ENCODE measurements at regions not wholly inside any gene's neighbourhood (a gene's known extent, or its start where the extent isn't known, plus 50 kb on each side); places are given as distances from the start of the nearest gene placed in this dataset.

GRCh38 chr3:144942838-144943197 lies 971.2 kb downstream of the DIPK2A start:
- no peak for TF ChIP-seq CTCF (IDR thresholded peaks at IDR 0.05; ENCODE audit: poor library complexity, severe bottlenecking)
- no peak for TF ChIP-seq MXI1 (conservative IDR thresholded peaks at IDR 0.05; ENCODE audit: poor library complexity, severe bottlenecking)
- TF ChIP-seq POLR2AphosphoS5 (IDR thresholded peaks at IDR 0.05), result no peak
- no peak for TF ChIP-seq SMC3 (conservative IDR thresholded peaks at IDR 0.05; ENCODE audit: poor library complexity)
- TF ChIP-seq EZH2 (IDR thresholded peaks at IDR 0.05; ENCODE audit: borderline replicate concordance, insufficient read depth, low read length, poor library complexity, severe bottlenecking), result no peak
- TF ChIP-seq EP300 (conservative IDR thresholded peaks at IDR 0.05; ENCODE audit: poor library complexity, severe bottlenecking), result no peak
